Liver (tissue), 8 donors: ENCODE measurements at regions not wholly inside any gene's neighbourhood (a gene's known extent, or its start where the extent isn't known, plus 50 kb on each side); places are given as distances from the start of the nearest gene placed in this dataset.

Source experiments
- DNase-seq: peaks from one replicate; pipeline ENCODE4 v3.0.0-alpha.2; 2017; ENCODE audit warnings: low spot score
- H3K27ac ChIP-seq, 2 donors: one replicate each; pipeline ENCODE4 v1.7.0; 2013; ENCODE audit warnings: inconsistent platforms in 2 of 2, low read length in 2 of 2, control low read depth in 1 of 2, low read depth in 1 of 2, mild to moderate bottlenecking in 1 of 2
- H3K27me3 ChIP-seq, 4 donors: one replicate each; pipeline versions ENCODE4 v1.6.1 to v1.7.0; 2013; ENCODE audit warnings: low read length in 3 of 4, inconsistent platforms in 1 of 4, mild to moderate bottlenecking in 1 of 4, moderate library complexity in 1 of 4; ENCODE audit not compliant: control insufficient read depth in 4 of 4, insufficient read depth in 4 of 4
- H3K36me3 ChIP-seq, 4 donors: one replicate each; pipeline versions ENCODE4 v1.6.1 to v1.7.0; 2013; ENCODE audit warnings: low read length in 3 of 4, mild to moderate bottlenecking in 3 of 4, low read depth in 1 of 4, moderate library complexity in 1 of 4; ENCODE audit not compliant: control insufficient read depth in 4 of 4, insufficient read depth in 3 of 4
- H3K4me1 ChIP-seq, 4 donors: one replicate each; pipeline versions ENCODE4 v1.6.1 to v1.7.0; 2013; ENCODE audit warnings: low read length in 3 of 4, mild to moderate bottlenecking in 3 of 4, moderate library complexity in 1 of 4; ENCODE audit not compliant: control insufficient read depth in 4 of 4, insufficient read depth in 4 of 4
- H3K4me3 ChIP-seq, 3 donors: one replicate each; pipeline versions ENCODE4 v1.6.1 to v1.7.0; 2013; ENCODE audit warnings: low read length in 3 of 3, control low read depth in 1 of 3, low read depth in 1 of 3, mild to moderate bottlenecking in 1 of 3
- H3K9ac ChIP-seq, 2 donors: one replicate each; pipeline ENCODE4 v1.7.0; 2013; ENCODE audit warnings: low read length in 2 of 2, mild to moderate bottlenecking in 2 of 2, moderate library complexity in 2 of 2, control low read depth in 1 of 2, low read depth in 1 of 2
- H3K9me3 ChIP-seq, 4 donors: one replicate each; pipeline versions ENCODE4 v1.6.1 to v1.7.0; 2013; ENCODE audit warnings: low read length in 3 of 4; ENCODE audit not compliant: control insufficient read depth in 4 of 4
- EGR1 ChIP-seq, 2 donors: IDR thresholded peaks; 2 replicates each; pipeline ENCODE4 v1.6.1; 2016 to 2018; ENCODE audit warnings: antibody characterized with exemption in 2 of 2, low read depth in 2 of 2
- FOXA1 ChIP-seq: IDR thresholded peaks from 2 replicates; pipeline ENCODE4 v1.6.1; 2016; ENCODE audit warnings: antibody characterized with exemption
- FOXA2 ChIP-seq: IDR thresholded peaks from 2 replicates; pipeline ENCODE4 v1.6.1; 2016; ENCODE audit warnings: antibody characterized with exemption
- GABPA ChIP-seq, 2 donors: IDR thresholded peaks in 1 of 2; conservative IDR thresholded peaks in 1 of 2; 2 replicates each; pipeline ENCODE4 v1.6.1; 2016; ENCODE audit warnings: antibody characterized with exemption in 2 of 2, mild to moderate bottlenecking in 1 of 2, moderate library complexity in 1 of 2
- HNF4A ChIP-seq, 2 donors: conservative IDR thresholded peaks; 2 replicates each; pipeline ENCODE4 v1.6.1; 2016; ENCODE audit warnings: antibody characterized with exemption in 2 of 2, mild to moderate bottlenecking in 2 of 2
- HNF4G ChIP-seq: IDR thresholded peaks from 2 replicates; pipeline ENCODE4 v1.6.1; 2016; ENCODE audit warnings: antibody characterized with exemption
- JUND ChIP-seq, 2 donors: IDR thresholded peaks; 2 replicates each; pipeline ENCODE4 v1.6.1; 2016; ENCODE audit warnings: antibody characterized with exemption in 2 of 2
- NR2F2 ChIP-seq: IDR thresholded peaks from 2 replicates; pipeline ENCODE4 v1.6.1; 2016; ENCODE audit warnings: antibody characterized with exemption
- RAD21 ChIP-seq, 2 donors: IDR thresholded peaks; 2 replicates each; pipeline ENCODE4 v1.6.1; 2016; ENCODE audit warnings: antibody characterized with exemption in 2 of 2, mild to moderate bottlenecking in 2 of 2
- RXRA ChIP-seq, 2 donors: IDR thresholded peaks; 2 replicates each; pipeline ENCODE4 v1.6.1; 2017 to 2018; ENCODE audit warnings: antibody characterized with exemption in 2 of 2, mild to moderate bottlenecking in 1 of 2
- SP1 ChIP-seq: IDR thresholded peaks from 2 replicates; pipeline ENCODE4 v1.6.1; 2018; ENCODE audit warnings: antibody characterized with exemption, mild to moderate bottlenecking
- TAF1 ChIP-seq: conservative IDR thresholded peaks from 2 replicates; pipeline ENCODE4 v1.6.1; 2016; ENCODE audit warnings: antibody characterized with exemption, mild to moderate bottlenecking
- YY1 ChIP-seq: IDR thresholded peaks from 2 replicates; pipeline ENCODE4 v1.6.1; 2016; ENCODE audit warnings: antibody characterized with exemption, mild to moderate bottlenecking
- WGBS: extraction: QIAGEN DNeasy Blood & Tissue Kit; methylation state at CpG from one replicate; pipeline ENCODE4 v1.1.7; 2013; 5-methylcytosine and 5-hydroxymethylcytosine counted together
- TF ChIP-seq, protein P1 (sequence below): IDR thresholded peaks from 2 replicates; pipeline ENCODE4 v1.6.1; 2016; ENCODE audit warnings: antibody characterized with exemption
- TF ChIP-seq, protein P2 (sequence below): fragments of 150-350 bp; IDR thresholded peaks from 2 replicates; pipeline ENCODE4 v1.5.1; 2017; ENCODE audit warnings: improper control_type of control experiment, low read depth, low read length; ENCODE audit not compliant: missing input control
- TF ChIP-seq, protein P3 (sequence below): IDR thresholded peaks from 2 replicates; pipeline ENCODE4 v1.6.1; 2016; ENCODE audit warnings: antibody characterized with exemption
- TF ChIP-seq, protein P4 (sequence below): IDR thresholded peaks from 2 replicates; pipeline ENCODE4 v1.6.1; 2016; ENCODE audit warnings: antibody characterized with exemption
- TF ChIP-seq, protein P5 (sequence below): IDR thresholded peaks from 2 replicates; pipeline ENCODE4 v1.6.1; 2016; ENCODE audit warnings: antibody characterized with exemption, mild to moderate bottlenecking
- donor health status: healthy.
- donor health status: healthy.
- donor health status: healthy.
- donor health status: healthy.
- donor health status: healthy.

DNA sequence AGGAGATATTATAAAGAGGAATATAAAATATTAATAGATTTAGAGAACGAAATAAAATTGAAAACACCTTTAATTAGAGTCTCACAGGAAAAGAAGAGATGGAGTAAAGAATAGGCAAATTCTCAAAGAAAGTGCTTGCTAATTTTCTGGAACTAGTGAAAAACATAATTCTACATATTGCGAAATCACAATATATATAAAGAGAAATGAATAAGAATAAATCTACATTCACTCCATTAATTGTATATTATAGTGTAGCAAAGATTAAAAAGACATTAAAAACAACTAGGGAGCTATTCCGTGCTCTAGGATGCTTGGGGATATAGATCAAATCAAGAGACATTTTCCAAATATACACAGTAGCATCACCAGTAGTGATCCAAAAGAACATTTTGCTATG, 685.2 kb upstream of the NCAM2 start:
- WGBS = 74% methylated on average over 3 of the region's 3 CpGs
- TF ChIP-seq FOXA2 (no peak), RXRA (IDR thresholded peaks at IDR 0.05) (no peak), RAD21 (IDR thresholded peaks at IDR 0.05) (no peak), JUND (IDR thresholded peaks at IDR 0.05) (no peak)
- TF ChIP-seq, protein P1, sequence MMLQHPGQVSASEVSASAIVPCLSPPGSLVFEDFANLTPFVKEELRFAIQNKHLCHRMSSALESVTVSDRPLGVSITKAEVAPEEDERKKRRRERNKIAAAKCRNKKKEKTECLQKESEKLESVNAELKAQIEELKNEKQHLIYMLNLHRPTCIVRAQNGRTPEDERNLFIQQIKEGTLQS = no peak
- H3K27ac ChIP-seq = no peak overlapping the region

DNA sequence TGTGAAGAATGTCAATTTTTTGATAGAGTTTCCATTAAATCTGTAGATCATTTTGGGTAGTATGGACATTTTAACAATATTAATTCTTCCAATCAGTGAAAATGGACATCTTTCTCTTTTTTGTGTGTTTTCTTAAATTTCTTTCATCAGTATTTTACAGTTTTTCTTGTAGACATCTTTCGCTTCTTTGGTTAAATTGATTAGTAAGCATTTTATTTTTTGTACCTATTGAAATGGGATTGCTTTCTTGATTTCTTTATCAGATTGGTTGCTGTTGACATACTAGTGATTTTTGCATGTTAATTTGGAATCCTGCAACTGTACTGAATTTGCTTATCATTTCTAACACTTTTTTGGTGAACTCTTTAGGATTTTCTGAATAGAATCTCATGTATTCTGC, 683.2 kb upstream of the NCAM2 start:
- Histone ChIP-seq H3K36me3 (no peaks in the 10 kb centered on the region), H3K9me3 (peaks cover 0 to 2% (median 0%) of the 10 kb centered on the region in 4 donors), H3K4me3 (no peak overlapping the region), H3K4me1 (no peaks in the 10 kb centered on the region), H3K9ac (no peak overlapping the region), H3K27me3 (no peaks in the 10 kb centered on the region), H3K27ac (no peak overlapping the region)
- DNase-seq = no peak
- TF ChIP-seq, protein P2, sequence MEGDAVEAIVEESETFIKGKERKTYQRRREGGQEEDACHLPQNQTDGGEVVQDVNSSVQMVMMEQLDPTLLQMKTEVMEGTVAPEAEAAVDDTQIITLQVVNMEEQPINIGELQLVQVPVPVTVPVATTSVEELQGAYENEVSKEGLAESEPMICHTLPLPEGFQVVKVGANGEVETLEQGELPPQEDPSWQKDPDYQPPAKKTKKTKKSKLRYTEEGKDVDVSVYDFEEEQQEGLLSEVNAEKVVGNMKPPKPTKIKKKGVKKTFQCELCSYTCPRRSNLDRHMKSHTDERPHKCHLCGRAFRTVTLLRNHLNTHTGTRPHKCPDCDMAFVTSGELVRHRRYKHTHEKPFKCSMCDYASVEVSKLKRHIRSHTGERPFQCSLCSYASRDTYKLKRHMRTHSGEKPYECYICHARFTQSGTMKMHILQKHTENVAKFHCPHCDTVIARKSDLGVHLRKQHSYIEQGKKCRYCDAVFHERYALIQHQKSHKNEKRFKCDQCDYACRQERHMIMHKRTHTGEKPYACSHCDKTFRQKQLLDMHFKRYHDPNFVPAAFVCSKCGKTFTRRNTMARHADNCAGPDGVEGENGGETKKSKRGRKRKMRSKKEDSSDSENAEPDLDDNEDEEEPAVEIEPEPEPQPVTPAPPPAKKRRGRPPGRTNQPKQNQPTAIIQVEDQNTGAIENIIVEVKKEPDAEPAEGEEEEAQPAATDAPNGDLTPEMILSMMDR = no peak
- TF ChIP-seq HNF4G = no peak
- no peak for TF ChIP-seq FOXA2
- TF ChIP-seq RXRA (IDR thresholded peaks at IDR 0.05) = no peak
- TF ChIP-seq FOXA1 = no peak
- TF ChIP-seq SP1 = no peak
- TF ChIP-seq HNF4A (conservative IDR thresholded peaks at IDR 0.05) = no peak
- no peak for TF ChIP-seq TAF1
- TF ChIP-seq EGR1 (IDR thresholded peaks at IDR 0.05; ENCODE audit: low read depth in 2 of 2) = no peak
- no peak for TF ChIP-seq GABPA (IDR thresholded peaks at IDR 0.05 in 1 of 2, conservative IDR thresholded peaks at IDR 0.05 in 1 of 2)
- no peak for TF ChIP-seq JUND (IDR thresholded peaks at IDR 0.05)
- TF ChIP-seq, protein P1 = no peak
- TF ChIP-seq, protein P3, sequence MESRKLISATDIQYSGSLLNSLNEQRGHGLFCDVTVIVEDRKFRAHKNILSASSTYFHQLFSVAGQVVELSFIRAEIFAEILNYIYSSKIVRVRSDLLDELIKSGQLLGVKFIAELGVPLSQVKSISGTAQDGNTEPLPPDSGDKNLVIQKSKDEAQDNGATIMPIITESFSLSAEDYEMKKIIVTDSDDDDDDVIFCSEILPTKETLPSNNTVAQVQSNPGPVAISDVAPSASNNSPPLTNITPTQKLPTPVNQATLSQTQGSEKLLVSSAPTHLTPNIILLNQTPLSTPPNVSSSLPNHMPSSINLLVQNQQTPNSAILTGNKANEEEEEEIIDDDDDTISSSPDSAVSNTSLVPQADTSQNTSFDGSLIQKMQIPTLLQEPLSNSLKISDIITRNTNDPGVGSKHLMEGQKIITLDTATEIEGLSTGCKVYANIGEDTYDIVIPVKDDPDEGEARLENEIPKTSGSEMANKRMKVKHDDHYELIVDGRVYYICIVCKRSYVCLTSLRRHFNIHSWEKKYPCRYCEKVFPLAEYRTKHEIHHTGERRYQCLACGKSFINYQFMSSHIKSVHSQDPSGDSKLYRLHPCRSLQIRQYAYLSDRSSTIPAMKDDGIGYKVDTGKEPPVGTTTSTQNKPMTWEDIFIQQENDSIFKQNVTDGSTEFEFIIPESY = no peak
- TF ChIP-seq, protein P4, sequence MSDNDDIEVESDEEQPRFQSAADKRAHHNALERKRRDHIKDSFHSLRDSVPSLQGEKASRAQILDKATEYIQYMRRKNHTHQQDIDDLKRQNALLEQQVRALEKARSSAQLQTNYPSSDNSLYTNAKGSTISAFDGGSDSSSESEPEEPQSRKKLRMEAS = no peak
- no peak for TF ChIP-seq NR2F2
- TF ChIP-seq RAD21 (IDR thresholded peaks at IDR 0.05) = no peak
- no peak for TF ChIP-seq YY1
- TF ChIP-seq, protein P5, sequence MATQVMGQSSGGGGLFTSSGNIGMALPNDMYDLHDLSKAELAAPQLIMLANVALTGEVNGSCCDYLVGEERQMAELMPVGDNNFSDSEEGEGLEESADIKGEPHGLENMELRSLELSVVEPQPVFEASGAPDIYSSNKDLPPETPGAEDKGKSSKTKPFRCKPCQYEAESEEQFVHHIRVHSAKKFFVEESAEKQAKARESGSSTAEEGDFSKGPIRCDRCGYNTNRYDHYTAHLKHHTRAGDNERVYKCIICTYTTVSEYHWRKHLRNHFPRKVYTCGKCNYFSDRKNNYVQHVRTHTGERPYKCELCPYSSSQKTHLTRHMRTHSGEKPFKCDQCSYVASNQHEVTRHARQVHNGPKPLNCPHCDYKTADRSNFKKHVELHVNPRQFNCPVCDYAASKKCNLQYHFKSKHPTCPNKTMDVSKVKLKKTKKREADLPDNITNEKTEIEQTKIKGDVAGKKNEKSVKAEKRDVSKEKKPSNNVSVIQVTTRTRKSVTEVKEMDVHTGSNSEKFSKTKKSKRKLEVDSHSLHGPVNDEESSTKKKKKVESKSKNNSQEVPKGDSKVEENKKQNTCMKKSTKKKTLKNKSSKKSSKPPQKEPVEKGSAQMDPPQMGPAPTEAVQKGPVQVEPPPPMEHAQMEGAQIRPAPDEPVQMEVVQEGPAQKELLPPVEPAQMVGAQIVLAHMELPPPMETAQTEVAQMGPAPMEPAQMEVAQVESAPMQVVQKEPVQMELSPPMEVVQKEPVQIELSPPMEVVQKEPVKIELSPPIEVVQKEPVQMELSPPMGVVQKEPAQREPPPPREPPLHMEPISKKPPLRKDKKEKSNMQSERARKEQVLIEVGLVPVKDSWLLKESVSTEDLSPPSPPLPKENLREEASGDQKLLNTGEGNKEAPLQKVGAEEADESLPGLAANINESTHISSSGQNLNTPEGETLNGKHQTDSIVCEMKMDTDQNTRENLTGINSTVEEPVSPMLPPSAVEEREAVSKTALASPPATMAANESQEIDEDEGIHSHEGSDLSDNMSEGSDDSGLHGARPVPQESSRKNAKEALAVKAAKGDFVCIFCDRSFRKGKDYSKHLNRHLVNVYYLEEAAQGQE = no peak
- WGBS = 94% methylated on average over 1 of the region's 1 CpG

More for the DNA sequence above, 685.2 kb upstream of the NCAM2 start:
- Histone ChIP-seq H3K27me3 (no peaks in the 10 kb centered on the region), H3K9me3 (peaks cover 0 to 2% (median 0%) of the 10 kb centered on the region in 4 donors), H3K4me3 (no peak overlapping the region), H3K36me3 (no peaks in the 10 kb centered on the region), H3K9ac (no peak overlapping the region), H3K4me1 (no peaks in the 10 kb centered on the region)
- DNase-seq = no peak
